Stimulated activated CD8-positive, alpha-beta memory T cell treated with anti-CD3 and anti-CD28 coated beads, Interleukin-4, amount 100 ng/mL, for 4 hours (primary cell): ENCODE measurements at regions not wholly inside any gene's neighbourhood (a gene's known extent, or its start where the extent isn't known, plus 50 kb on each side); places are given as distances from the start of the nearest gene placed in this dataset.
"Not testable (repeated sequence)": the region's sequence is repeated elsewhere in the genome, so short reads cannot be mapped to it uniquely, and the experiment has no call there.

ENCODE experiments used
- DNase-seq, 2 donors: peaks; one replicate each; pipeline ENCODE4 v3.0.0-alpha.2; 2020; ENCODE audit warnings: low read depth in 2 of 2, low spot score in 1 of 2

- DNase-seq: no peak
These were observed 178.5 kb downstream of the ZC3H11B start for GRCh38 chr1:219434285-219434922.

GRCh38 chr1:219433496-219434131 is 179.3 kb downstream of the ZC3H11B start:
- no peak for DNase-seq

- DNase-seq: no peak
These were observed 179.9 kb downstream of the ZC3H11B start for GRCh38 chr1:219433001-219433400.

GRCh38 chr1:219432191-219432606 is 180.7 kb downstream of the ZC3H11B start:
- DNase-seq: no peak

- no peak for DNase-seq
These were observed 182.5 kb downstream of the ZC3H11B start for GRCh38 chr1:219430419-219430818.

- DNase-seq: no peak
These were observed 184.3 kb downstream of the ZC3H11B start for GRCh38 chr1:219428651-219429050.

GRCh38 chr1:219427989-219428388 is 184.9 kb downstream of the ZC3H11B start:
- DNase-seq: no peak

- no peak for DNase-seq
These were observed 185.5 kb downstream of the ZC3H11B start for GRCh38 chr1:219427403-219427802.

GRCh38 chr1:219422811-219423598 is 189.9 kb downstream of the ZC3H11B start:
- DNase-seq: no peak

- DNase-seq: no peak
These were observed 192.0 kb downstream of the ZC3H11B start for GRCh38 chr1:219420913-219421312.

GRCh38 chr1:219419860-219420259 is 193.0 kb downstream of the ZC3H11B start:
- no peak for DNase-seq

GRCh38 chr1:219419065-219419464 is 193.8 kb downstream of the ZC3H11B start:
- no peak for DNase-seq

GRCh38 chr1:219417610-219418009 is 195.3 kb downstream of the ZC3H11B start:
- DNase-seq: no peak

- DNase-seq: peak in 1 of 2 donors; percentile 12
These were observed 196.2 kb downstream of the ZC3H11B start for GRCh38 chr1:219416598-219417238.

- no peak for DNase-seq
These were observed 197.0 kb downstream of the ZC3H11B start for GRCh38 chr1:219415915-219416314.

- no peak for DNase-seq
These were observed 197.5 kb downstream of the ZC3H11B start for GRCh38 chr1:219415433-219415832.

- no peak for DNase-seq
These were observed 198.7 kb downstream of the ZC3H11B start for GRCh38 chr1:219414250-219414649.

- no peak for DNase-seq
These were observed 199.4 kb downstream of the ZC3H11B start for GRCh38 chr1:219413536-219413935.

GRCh38 chr1:219412772-219413171 is 200.1 kb downstream of the ZC3H11B start:
- DNase-seq: no peak

- DNase-seq: not testable (repeated sequence)
These were observed 202.2 kb downstream of the ZC3H11B start for GRCh38 chr1:219410721-219411120.

- no peak for DNase-seq
These were observed 207.2 kb downstream of the ZC3H11B start for GRCh38 chr1:219405531-219406331.
